Breast epithelium (tissue), 4 donors: ENCODE measurements at regions not wholly inside any gene's neighbourhood (a gene's known extent, or its start where the extent isn't known, plus 50 kb on each side); places are given as distances from the start of the nearest gene placed in this dataset.

Source experiments
- DNase-seq, 2 donors: peaks; one replicate each; pipeline ENCODE4 v3.0.0-alpha.2; 2019; ENCODE audit warnings: low spot score in 2 of 2
- H3K27ac ChIP-seq, 2 donors: fragments of 200-600 bp; sonication (generic) in 1 of 2; one replicate each; pipeline ENCODE4 v1.5.1; 2016 to 2019; ENCODE audit warnings: mild to moderate bottlenecking in 1 of 2
- H3K27me3 ChIP-seq, 2 donors: fragments of 200-600 bp; sonication (generic) in 1 of 2; one replicate each; pipeline versions ENCODE4 v1.5.1 to v1.6.0; 2017 to 2019; ENCODE audit warnings: control low read depth in 1 of 2, mild to moderate bottlenecking in 1 of 2
- H3K36me3 ChIP-seq: fragments of 200-600 bp; one replicate; pipeline ENCODE4 v1.5.1; 2019
- H3K4me1 ChIP-seq, 2 donors: fragments of 200-600 bp; sonication (generic); one replicate each; pipeline ENCODE4 v1.5.1; 2016 to 2019; ENCODE audit warnings: control low read depth in 1 of 2
- H3K4me3 ChIP-seq, 3 donors: fragments of 200-600 bp; sonication (generic); 1 replicate in 2 of 3; 2 replicates in 1 of 3; pipeline ENCODE4 v1.5.1; 2016 to 2019; ENCODE audit warnings: mild to moderate bottlenecking in 3 of 3, moderate library complexity in 2 of 3
- H3K9me3 ChIP-seq, 2 donors: fragments of 200-600 bp; sonication (generic) in 1 of 2; one replicate each; pipeline ENCODE4 v1.5.1; 2016 to 2019; ENCODE audit warnings: control low read depth in 1 of 2
- CTCF ChIP-seq, 3 donors: fragments of 450-650 bp; IDR thresholded peaks; one replicate each; pipeline ENCODE4 v1.5.1; 2016 to 2017; ENCODE audit warnings: antibody characterized with exemption in 3 of 3, mild to moderate bottlenecking in 3 of 3, moderate library complexity in 3 of 3
- POLR2A ChIP-seq: fragments of 450-650 bp; IDR thresholded peaks from one replicate; pipeline ENCODE4 v1.6.1; 2016; ENCODE audit warnings: antibody characterized with exemption, mild to moderate bottlenecking, moderate library complexity
- POLR2AphosphoS5 ChIP-seq, 3 donors: sonication (generic); formaldehyde crosslinking; IDR thresholded peaks; one replicate each; pipeline ENCODE4 v1.6.1; 2017; ENCODE audit warnings: antibody characterized with exemption in 3 of 3
- intact Hi-C: fragments of 100-400 bp; cut with DNase I; formaldehyde crosslinking; loops from one replicate; pipeline ENCODE4 v1.15.1; 2023; ENCODE audit warnings: low total_unique reads

- no peak overlapping the region for H3K27ac ChIP-seq
- H3K4me1 ChIP-seq = no peaks in the 10 kb centered on the region
- TF ChIP-seq POLR2AphosphoS5 (IDR thresholded peaks at IDR 0.05) (no peak), CTCF (IDR thresholded peaks at IDR 0.05) (no peak), POLR2A (no peak)
- no peaks in the 10 kb centered on the region for H3K36me3 ChIP-seq
- H3K4me3 ChIP-seq = no peak overlapping the region
- no peaks in the 10 kb centered on the region for H3K27me3 ChIP-seq
- intact Hi-C loops = no loop called here
- DNase-seq = no peak
- H3K9me3 ChIP-seq = no peaks in the 10 kb centered on the region
Observed at GRCh38 chr15:35288580-35288979, 203.5 kb upstream of the NANOGP8 start.

GRCh38 chr15:35286721-35287120 lies 201.6 kb upstream of the NANOGP8 start:
- no peak overlapping the region for H3K27ac ChIP-seq
- intact Hi-C loops = no loop called here

GRCh38 chr15:35282965-35283496 lies 197.9 kb upstream of the NANOGP8 start:
- Histone ChIP-seq H3K27me3 (no peaks in the 10 kb centered on the region), H3K9me3 (peaks cover 4 to 11% of the 10 kb centered on the region in 2 donors), H3K36me3 (no peaks in the 10 kb centered on the region), H3K27ac (no peak overlapping the region), H3K4me3 (no peak overlapping the region), H3K4me1 (no peaks in the 10 kb centered on the region)
- DNase-seq = no peak
- TF ChIP-seq POLR2AphosphoS5 (IDR thresholded peaks at IDR 0.05) (no peak), POLR2A (no peak), CTCF (IDR thresholded peaks at IDR 0.05) (no peak)
- intact Hi-C loops = no loop called here

More at GRCh38 chr15:35286721-35287120, 201.6 kb upstream of the NANOGP8 start:
- H3K4me1 ChIP-seq = no peaks in the 10 kb centered on the region
- H3K9me3 ChIP-seq = no peaks in the 10 kb centered on the region
- H3K36me3 ChIP-seq = no peaks in the 10 kb centered on the region
- DNase-seq = no peak
- H3K27me3 ChIP-seq = no peaks in the 10 kb centered on the region
- H3K4me3 ChIP-seq = no peak overlapping the region
- TF ChIP-seq POLR2AphosphoS5 (IDR thresholded peaks at IDR 0.05) = no peak
- no peak for TF ChIP-seq POLR2A
- no peak for TF ChIP-seq CTCF (IDR thresholded peaks at IDR 0.05)

- no peaks in the 10 kb centered on the region for H3K36me3 ChIP-seq
- no peaks in the 10 kb centered on the region for H3K4me1 ChIP-seq
- intact Hi-C loops = no loop called here
- no peak overlapping the region for H3K27ac ChIP-seq
- no peak for DNase-seq
- no peak overlapping the region for H3K4me3 ChIP-seq
- H3K9me3 ChIP-seq = peaks cover 14 to 27% of the 10 kb centered on the region in 2 donors
- TF ChIP-seq POLR2A (no peak), POLR2AphosphoS5 (IDR thresholded peaks at IDR 0.05) (no peak), CTCF (IDR thresholded peaks at IDR 0.05) (no peak)
- no peaks in the 10 kb centered on the region for H3K27me3 ChIP-seq
Observed at GRCh38 chr15:35281515-35281914, 196.4 kb upstream of the NANOGP8 start.

GRCh38 chr15:35279811-35280210 lies 194.7 kb upstream of the NANOGP8 start:
- intact Hi-C loops = no loop called here
- Histone ChIP-seq H3K36me3 (no peaks in the 10 kb centered on the region), H3K27ac (no peak overlapping the region), H3K27me3 (no peaks in the 10 kb centered on the region), H3K4me1 (no peaks in the 10 kb centered on the region), H3K4me3 (no peak overlapping the region), H3K9me3 (peaks cover 14 to 33% of the 10 kb centered on the region in 2 donors)
- DNase-seq = no peak
- TF ChIP-seq POLR2AphosphoS5 (IDR thresholded peaks at IDR 0.05) (no peak), POLR2A (no peak), CTCF (IDR thresholded peaks at IDR 0.05) (no peak)
